HK-2 (cell line): ENCODE measurements at regions not wholly inside any gene's neighbourhood (a gene's known extent, or its start where the extent isn't known, plus 50 kb on each side); places are given as distances from the start of the nearest gene placed in this dataset.

ENCODE experiments used
- DNase-seq: peaks from one replicate; pipeline ENCODE4 v3.0.0-alpha.2; 2018; ENCODE audit not compliant: unreplicated experiment

DNA sequence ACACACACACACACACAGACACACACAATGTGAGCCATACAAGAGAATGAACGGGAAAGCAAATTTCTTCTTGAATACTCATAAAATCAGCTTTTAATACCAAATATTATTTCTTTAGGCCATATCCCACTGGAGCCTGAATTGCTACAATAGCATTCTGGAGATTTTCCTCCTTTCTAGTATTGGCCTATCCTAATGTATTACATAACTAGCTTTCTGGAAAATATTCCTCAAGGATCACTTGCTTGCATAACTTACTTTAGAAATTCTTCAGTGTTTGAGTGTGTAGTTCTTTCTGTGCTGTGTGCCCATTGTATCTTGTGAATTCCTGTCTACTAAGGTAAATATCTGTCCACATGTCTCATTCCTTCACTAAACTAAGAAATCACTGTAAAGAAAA, 351.0 kb upstream of the MCTP2 start:
- no peak for DNase-seq

GRCh38 chr15:93870583-93870982, 360.8 kb upstream of the MCTP2 start:
- DNase-seq: no peak

GRCh38 chr15:93866948-93867347, 364.4 kb upstream of the MCTP2 start:
- DNase-seq: no peak

GRCh38 chr15:93866476-93866875, 364.9 kb upstream of the MCTP2 start:
- DNase-seq: no peak

DNA sequence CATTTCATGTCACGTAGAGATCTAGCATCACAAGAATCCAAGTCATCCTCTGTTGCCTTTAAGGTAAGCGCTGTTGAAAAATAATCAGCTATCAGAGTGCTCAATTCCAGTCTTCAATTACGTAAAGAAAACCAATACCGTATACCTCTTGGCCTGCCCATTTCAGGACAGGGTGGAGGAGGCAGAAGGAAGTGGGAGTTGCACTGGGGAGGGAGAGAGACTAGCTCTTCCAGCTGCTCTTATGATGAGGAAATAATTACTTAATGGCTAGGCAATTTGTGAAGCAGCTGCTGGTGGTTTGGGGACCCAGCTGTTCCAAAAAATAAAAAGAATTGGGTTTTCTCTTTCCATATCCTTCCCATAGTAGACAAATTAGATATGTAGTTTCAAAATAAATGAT, 365.8 kb upstream of the MCTP2 start:
- no peak for DNase-seq

DNA sequence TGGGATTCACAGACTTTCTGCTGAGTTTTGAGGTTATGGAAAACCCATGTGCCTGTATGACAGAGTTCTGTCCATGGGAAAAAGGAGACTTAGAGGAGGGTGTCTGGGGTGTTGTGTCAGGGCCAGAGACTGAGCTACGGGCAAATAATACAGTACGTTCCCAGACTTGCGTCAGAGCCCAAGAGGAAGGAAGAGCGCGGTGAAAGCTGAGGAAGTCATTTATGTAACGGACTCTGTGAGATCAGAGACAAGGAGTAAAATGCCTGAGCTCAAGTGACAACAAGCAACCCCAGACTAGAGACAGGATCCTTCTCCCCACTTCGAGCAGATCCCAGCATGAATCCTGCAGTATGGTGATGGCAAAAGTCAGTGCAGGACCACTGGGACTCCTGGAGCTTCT, 368.6 kb upstream of the MCTP2 start:
- DNase-seq: no peak

DNA sequence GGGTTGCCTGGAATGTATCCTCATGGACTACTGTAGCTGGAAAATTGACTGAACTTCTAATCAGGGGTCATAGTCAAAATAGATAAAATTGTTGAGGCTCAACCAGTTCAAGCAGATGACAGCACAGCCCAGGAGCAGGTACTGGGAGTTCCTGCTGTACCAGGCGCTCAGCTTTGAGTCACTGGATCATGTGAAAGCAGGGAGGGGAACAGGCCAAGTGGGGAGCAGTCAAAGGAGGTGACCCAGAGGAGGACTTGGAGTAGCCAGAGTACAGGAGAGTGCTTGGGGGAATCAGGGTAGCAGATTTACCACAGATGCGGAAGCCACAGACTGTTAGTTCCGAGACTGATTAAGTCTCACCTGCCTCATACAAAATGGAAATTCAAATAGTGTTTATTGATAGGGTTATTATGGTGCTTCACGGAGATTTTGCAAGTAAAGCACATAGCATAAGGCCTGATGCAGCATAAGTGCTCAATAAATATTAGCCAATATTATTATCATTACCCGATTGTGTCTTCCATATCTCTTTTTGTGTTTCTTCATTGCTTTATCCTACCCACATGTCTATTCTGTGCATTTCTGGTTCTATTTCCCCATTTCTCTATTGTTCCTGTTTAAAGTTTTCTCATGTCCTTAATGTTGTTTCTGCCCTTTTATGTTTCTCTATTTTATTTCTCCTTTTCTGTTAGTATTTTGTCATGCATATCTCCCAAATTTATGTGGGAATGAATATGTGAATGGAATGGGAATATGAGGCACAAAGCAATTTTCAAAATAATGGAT, 369.2 kb upstream of the MCTP2 start:
- no peak for DNase-seq

GRCh38 chr15:93861413-93861812, 369.9 kb upstream of the MCTP2 start:
- no peak for DNase-seq

DNA sequence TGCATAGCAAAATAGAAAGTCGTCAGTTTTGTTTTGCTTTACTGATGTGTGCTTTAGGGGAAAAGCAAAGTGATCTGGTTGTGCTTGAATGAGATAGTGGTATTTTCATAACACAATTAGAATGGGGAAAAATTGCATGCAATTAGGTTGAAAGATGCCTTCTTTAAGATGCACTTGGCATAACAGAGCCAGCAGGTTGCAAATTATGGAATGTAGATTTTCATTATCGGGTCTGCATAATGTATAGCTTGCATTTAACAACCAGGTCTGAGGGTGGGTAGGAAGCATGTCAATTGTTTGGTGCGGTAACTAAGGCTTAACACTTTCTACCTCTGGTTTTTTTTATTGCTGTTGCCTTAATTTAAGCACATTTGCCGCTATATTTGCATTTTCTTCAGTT, 370.7 kb upstream of the MCTP2 start:
- no peak for DNase-seq

GRCh38 chr15:93859176-93859575, 372.2 kb upstream of the MCTP2 start:
- DNase-seq: no peak

- DNase-seq: no peak
Observed at GRCh38 chr15:93855181-93855826, 376.1 kb upstream of the MCTP2 start.

DNA sequence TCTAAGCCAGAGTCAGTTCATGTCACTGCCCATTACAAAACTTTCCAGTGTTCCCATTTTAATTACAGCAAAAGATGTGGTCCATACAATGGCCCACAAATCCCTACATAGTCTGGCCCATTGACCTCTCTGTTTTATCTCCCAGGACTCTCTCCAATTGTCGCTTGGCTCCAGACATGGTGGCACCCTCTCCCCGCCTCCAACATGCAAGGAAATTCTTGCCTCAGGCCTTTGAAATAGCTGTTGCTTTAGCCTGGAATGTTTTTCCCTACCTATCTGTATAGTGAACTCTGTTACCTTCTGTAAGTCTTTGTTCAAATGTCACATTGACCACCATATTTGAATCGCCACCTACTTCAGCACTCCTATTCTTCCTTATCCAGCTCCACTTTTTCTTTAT, 377.3 kb upstream of the MCTP2 start:
- no peak for DNase-seq

DNA sequence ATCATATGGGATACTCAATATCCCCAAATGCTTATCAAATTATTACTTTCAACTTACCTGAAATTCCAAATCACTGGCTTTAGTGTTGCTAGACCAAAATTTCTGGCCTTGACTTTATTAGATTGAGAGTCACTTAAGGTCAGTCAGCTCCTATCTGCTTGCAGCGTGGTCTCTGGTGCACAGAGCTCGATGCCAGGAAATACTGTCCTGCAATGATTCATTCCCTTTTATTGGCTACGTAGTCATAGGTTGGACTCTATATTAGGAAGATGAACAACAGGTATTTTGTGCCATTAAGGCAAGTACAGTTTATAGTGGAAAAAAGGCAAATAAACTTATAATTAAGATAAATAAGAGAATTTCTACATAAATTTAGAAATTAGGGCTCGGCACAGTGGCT, 378.6 kb upstream of the MCTP2 start:
- no peak for DNase-seq

GRCh38 chr15:93848490-93848889, 382.9 kb upstream of the MCTP2 start:
- no peak for DNase-seq

DNA sequence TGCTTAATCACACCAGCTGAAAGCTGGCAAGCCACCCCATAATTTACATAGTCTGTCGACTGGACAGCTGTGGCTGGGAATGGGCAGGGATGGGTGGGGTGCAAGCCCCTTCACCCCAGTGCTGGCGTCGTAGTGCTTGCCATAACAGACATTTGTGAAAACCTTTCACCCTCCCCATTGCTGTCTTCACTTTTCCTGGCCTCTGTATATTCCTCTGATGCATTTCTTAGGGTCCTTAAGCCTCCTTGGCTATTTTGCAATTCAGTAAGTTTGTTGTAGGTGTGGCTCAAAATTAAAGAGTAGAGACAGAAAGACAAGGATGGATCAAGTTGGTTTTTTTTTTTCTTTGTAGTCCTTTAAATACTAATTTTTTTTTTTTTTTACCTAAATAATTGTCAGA, 383.3 kb upstream of the MCTP2 start:
- DNase-seq: no peak

DNA sequence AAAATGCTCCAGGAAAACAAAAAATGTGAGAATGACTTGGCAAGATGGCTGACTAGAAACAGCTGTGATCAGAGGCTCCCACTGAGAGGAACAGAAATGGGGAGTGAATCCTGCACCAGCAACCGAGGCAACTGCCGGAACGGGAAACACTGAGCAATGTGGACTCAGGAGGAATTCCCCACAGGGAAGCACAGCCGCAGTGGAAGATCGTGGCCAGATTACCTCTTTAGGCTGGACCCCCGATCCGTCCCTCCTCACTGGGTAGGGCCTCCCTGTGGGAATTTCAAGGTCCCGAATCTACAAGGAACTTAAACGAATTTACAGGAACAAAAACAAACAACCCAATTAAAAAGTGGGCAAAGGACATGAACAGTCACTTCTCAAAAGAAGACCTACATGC, 385.2 kb upstream of the MCTP2 start:
- no peak for DNase-seq

- no peak for DNase-seq
Observed at GRCh38 chr15:93837450-93837849, 393.9 kb upstream of the MCTP2 start.

DNA sequence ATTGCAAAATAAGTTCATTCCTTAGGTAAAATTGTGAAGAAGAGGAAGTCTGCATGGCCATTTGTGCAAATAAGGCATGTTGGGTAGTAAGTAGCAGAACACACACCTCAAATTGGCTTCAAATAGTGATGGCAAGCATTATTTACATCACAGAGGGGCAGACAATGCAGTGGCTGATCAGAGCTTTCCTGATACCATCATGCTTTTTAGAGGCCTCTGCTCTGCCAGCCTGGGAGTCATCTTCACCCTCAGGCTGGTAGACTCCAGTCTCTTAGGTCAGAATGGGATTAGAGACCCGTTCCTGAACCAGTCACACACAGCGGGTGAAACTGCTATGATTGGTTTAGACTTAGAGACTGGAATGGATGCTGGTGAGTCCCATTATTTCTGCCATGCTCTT, 396.0 kb upstream of the MCTP2 start:
- DNase-seq: no peak

- no peak for DNase-seq
Observed at GRCh38 chr15:93831641-93832040, 399.7 kb upstream of the MCTP2 start.

- no peak for DNase-seq
Observed at GRCh38 chr15:93830221-93831080, 400.9 kb upstream of the MCTP2 start.

DNA sequence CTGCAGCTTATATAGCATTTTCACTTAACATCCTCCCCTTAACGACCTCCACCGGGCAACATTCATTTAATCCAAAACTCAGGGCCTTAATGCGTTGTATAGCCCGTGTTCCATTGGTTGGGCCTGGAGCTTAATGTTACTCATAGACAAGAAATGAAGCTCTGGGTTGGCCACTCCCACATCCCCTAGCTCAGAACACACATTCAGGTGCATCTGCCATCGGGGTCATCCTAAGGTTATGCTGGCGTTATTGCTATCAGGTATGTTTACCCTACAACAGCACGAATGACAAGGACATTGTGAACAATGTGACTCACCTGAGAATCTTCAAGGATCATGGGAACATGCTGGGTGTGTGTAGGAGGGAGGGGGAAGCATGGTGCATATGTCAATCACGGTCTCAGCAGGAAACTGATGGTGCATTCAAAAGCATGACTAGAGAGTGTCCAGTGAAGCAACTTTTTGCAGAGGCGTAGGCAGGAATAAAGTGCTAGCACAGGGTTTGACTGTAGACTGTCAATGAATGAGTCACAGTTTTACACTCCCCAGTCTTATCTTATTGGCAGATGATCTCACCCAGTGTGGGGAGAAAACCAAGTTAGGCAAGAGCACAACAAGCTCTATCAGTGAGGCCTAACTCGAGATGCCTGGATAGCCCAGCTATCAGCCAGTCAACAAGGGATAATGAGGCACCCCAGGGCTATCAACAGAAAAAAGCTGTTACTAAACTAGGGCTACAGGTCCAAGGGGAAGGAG, 402.1 kb upstream of the MCTP2 start:
- DNase-seq: no peak

DNA sequence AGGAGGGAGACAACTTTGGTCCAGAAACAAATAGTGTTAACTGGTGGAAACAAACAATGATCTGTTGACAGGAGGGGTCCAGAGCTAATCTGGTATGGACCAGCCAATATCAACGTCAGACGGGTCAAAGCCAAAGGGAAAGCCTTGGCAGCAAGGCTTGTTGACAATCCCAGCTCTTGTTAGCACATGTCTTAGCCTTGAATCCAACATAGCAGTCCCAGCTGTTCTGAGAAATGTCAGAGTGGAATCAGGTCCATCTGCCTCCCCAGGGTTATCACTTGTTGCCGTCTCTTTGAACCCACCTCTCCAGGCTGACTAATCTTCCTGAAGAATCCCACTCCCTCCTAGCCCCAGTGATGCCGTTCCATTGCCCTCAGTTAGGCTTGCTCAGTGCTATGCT, 404.6 kb upstream of the MCTP2 start:
- no peak for DNase-seq
